DMS79 treated with DMSO at 0.1 percent for 48 hours (cell line): ENCODE measurements at regions not wholly inside any gene's neighbourhood (a gene's known extent, or its start where the extent isn't known, plus 50 kb on each side); places are given as distances from the start of the nearest gene placed in this dataset.
"Not testable (repeated sequence)": the region's sequence is repeated elsewhere in the genome, so short reads cannot be mapped to it uniquely, and the experiment has no call there.

Experiments used
- DNase-seq: peaks from one replicate; lab custom pipeline; 2025; lab: John Stamatoyannopoulos, UW

- DNase-seq = peak; percentile 63
These were observed 101.9 kb upstream of the EFNA5 start for GRCh38 chr5:107772418-107773310.

GRCh38 chr5:107771926-107772325, 101.2 kb upstream of the EFNA5 start:
- no peak for DNase-seq

- DNase-seq = no peak
These were observed 99.3 kb upstream of the EFNA5 start for GRCh38 chr5:107770051-107770450.

- DNase-seq = no peak
These were observed 98.8 kb upstream of the EFNA5 start for GRCh38 chr5:107769519-107769918.

- no peak for DNase-seq
These were observed 96.2 kb upstream of the EFNA5 start for GRCh38 chr5:107766972-107767371.

GRCh38 chr5:107766439-107766838, 95.7 kb upstream of the EFNA5 start:
- DNase-seq = no peak

GRCh38 chr5:107765805-107766063, 95.0 kb upstream of the EFNA5 start:
- no peak for DNase-seq

- DNase-seq = no peak
These were observed 94.5 kb upstream of the EFNA5 start for GRCh38 chr5:107764976-107765804.

- no peak for DNase-seq
These were observed 93.5 kb upstream of the EFNA5 start for GRCh38 chr5:107764282-107764681.

GRCh38 chr5:107753427-107753826, 82.7 kb upstream of the EFNA5 start:
- DNase-seq = no peak

- no peak for DNase-seq
These were observed 73.9 kb upstream of the EFNA5 start for GRCh38 chr5:107744418-107745330.

- DNase-seq = no peak
These were observed 72.8 kb upstream of the EFNA5 start for GRCh38 chr5:107743373-107744000.

- DNase-seq = no peak
These were observed 68.9 kb upstream of the EFNA5 start for GRCh38 chr5:107739661-107740060.

- no peak for DNase-seq
These were observed 65.9 kb upstream of the EFNA5 start for GRCh38 chr5:107736638-107737037.

- DNase-seq = not testable (repeated sequence)
These were observed 65.4 kb upstream of the EFNA5 start for GRCh38 chr5:107736089-107736488.

GRCh38 chr5:107735558-107735957, 64.8 kb upstream of the EFNA5 start:
- DNase-seq = no peak

GRCh38 chr5:107726896-107727295, 56.2 kb upstream of the EFNA5 start:
- no peak for DNase-seq

- DNase-seq = no peak
These were observed 53.9 kb upstream of the EFNA5 start for GRCh38 chr5:107724642-107725041.

- not testable (repeated sequence) for DNase-seq
These were observed 50.5 kb upstream of the EFNA5 start for GRCh38 chr5:107721241-107721640.
